SU-DHL-6 (cell line): ENCODE measurements at regions not wholly inside any gene's neighbourhood (a gene's known extent, or its start where the extent isn't known, plus 50 kb on each side); places are given as distances from the start of the nearest gene placed in this dataset.

ENCODE experiments used
- EZH2phosphoT487 ChIP-seq: fragments of 200-600 bp; sonication (generic), shearing (Covaris generic); conservative IDR thresholded peaks from 2 replicates; pipeline ENCODE4 v1.6.1; 2018; ENCODE audit warnings: mild to moderate bottlenecking, antibody characterized with exemption, low read length, moderate library complexity, mixed read lengths
- TF ChIP-seq, protein P1 (sequence below): fragments of 200-600 bp; sonication (generic); IDR thresholded peaks from one replicate; pipeline ENCODE4 v1.5.1; 2017; ENCODE audit warnings: antibody characterized with exemption, mild to moderate bottlenecking, low read length, moderate library complexity; ENCODE audit not compliant: insufficient read depth, poor library complexity, severe bottlenecking

DNA sequence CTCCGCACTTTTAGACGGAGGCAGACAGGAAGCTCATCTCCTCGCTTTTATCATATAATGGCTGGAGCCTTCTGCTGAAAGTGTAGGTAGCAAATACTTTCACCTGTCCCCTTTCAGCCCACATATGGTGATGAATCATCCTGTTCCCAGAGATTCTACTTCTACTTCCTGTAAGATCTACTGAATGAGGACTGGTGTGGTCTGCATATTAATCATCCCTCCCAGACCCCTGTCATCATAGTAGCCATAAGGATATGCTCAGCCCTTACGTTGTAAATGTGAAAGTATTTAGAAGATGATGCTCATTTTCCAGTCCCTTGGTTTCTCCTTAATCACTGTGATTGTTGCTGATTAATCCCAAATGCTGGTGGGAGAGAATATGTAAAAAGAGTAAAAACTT lies 268.2 kb upstream of the GRIP1 start:
- TF ChIP-seq, protein P1, sequence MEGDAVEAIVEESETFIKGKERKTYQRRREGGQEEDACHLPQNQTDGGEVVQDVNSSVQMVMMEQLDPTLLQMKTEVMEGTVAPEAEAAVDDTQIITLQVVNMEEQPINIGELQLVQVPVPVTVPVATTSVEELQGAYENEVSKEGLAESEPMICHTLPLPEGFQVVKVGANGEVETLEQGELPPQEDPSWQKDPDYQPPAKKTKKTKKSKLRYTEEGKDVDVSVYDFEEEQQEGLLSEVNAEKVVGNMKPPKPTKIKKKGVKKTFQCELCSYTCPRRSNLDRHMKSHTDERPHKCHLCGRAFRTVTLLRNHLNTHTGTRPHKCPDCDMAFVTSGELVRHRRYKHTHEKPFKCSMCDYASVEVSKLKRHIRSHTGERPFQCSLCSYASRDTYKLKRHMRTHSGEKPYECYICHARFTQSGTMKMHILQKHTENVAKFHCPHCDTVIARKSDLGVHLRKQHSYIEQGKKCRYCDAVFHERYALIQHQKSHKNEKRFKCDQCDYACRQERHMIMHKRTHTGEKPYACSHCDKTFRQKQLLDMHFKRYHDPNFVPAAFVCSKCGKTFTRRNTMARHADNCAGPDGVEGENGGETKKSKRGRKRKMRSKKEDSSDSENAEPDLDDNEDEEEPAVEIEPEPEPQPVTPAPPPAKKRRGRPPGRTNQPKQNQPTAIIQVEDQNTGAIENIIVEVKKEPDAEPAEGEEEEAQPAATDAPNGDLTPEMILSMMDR = no peak
- no peak for TF ChIP-seq EZH2phosphoT487
